SH-SY5Y (cell line): ENCODE measurements at regions not wholly inside any gene's neighbourhood (a gene's known extent, or its start where the extent isn't known, plus 50 kb on each side); places are given as distances from the start of the nearest gene placed in this dataset.

Experiments used
- GATA2 ChIP-seq: IDR thresholded peaks from 2 replicates; pipeline ENCODE4 v1.6.1; 2011; ENCODE audit warnings: mild to moderate bottlenecking, low read depth, low read length
- GATA3 ChIP-seq: IDR thresholded peaks from 2 replicates; pipeline ENCODE4 v1.6.1; 2011; ENCODE audit warnings: low read depth, mild to moderate bottlenecking, low read length, moderate library complexity

DNA sequence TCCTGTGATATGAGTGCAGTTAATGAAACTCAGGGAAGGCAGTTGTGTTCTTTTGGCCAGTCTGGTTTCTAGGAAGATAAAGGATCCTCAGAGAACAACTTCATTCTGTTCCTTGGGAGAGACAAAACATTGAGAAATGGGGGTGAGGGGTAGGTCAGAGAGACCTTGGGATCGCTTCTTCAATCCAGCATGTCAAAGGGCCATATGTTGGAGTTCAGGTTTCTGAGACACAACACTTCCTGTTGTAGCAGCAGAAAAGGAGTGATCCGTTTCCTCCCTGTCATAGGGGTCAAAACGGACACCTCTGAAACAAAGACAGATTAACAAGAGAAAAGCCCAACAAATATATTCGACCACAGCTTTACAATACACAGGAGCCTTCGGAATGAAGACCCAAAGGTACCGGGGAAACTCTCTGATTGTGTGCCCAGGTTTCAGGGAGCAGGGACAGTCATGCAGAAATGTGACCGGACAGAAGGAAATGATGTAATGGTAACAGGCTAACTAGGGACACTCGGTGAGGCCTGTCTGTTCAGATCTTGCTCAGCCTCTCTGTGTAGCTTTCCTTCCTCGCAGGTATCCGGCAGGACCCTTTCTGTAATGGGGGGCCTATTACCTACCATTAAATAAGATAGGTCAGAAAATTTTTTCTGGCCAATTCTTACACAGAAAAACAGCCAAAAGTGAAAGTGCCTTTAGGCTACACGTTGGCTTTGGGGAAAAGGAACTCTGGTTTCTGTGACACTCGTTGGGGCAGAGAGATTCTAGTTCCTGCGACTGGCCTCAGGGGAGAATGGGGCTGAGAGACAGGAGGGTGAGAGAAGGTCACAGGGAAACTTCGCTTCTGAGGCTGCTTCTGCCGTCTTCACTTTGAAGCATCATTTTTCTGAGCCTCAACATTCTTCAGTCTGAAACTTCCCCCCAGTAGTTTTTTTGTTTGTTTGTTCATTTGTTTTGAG lies 103.3 kb upstream of the TLR3 start:
- TF ChIP-seq GATA3 (no peak), GATA2 (no peak)

DNA sequence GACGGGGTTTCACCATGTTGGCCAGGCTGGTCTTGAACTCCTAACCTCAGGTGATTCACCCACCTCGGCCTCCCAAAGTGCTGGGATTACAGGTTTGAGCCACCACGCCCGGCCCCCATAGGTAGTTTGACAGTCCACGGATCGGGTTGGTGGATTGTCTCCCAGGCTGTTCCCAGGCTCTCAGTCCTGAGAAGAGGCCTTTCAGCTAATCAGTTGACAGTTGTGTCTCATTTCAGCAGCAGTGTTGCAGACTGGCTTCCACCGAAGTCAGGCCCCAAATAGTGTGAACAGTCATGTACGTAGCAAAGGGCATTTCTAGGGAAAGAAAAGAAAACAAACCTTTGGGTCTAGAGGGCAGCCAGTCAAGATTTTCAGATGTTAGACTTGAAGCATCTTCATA lies 102.4 kb upstream of the TLR3 start:
- TF ChIP-seq GATA2 (no peak), GATA3 (no peak)

DNA sequence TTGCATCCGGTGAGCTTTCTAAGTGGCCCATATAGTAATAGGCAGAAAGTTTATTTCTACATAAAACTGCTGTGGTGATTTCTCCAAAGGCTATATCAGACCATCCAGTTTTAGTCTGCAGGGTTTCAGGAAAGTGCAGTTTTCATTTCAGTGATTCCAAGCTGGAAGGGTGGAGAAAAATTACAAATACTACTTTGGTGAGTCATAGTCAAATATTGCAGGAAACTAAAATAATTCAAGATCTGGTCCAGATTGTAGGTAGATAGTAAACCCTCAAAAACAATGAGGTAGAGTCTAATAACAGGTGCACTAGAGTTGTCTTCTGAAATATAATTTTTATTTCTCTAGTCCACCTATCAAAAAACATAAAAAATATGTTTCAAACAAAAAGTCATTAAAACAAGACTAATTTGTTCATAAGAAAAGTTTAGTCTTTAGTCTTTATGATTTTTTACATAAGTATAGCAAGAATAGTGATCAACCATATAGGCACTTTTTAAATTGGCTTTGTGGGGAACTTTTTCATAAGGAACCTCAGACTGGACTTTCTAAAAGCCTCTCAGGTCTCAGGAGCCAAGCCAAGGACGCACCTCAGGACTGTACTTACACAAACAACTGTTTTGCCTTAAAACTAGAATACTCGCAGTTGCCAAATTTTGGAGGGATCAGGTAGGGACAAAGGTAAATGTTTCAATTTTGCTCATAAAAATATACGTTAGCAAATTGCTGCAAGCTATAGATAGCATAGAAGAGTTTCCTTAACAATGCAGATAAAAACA lies 101.8 kb upstream of the TLR3 start:
- no peak for TF ChIP-seq GATA3
- no peak for TF ChIP-seq GATA2

DNA sequence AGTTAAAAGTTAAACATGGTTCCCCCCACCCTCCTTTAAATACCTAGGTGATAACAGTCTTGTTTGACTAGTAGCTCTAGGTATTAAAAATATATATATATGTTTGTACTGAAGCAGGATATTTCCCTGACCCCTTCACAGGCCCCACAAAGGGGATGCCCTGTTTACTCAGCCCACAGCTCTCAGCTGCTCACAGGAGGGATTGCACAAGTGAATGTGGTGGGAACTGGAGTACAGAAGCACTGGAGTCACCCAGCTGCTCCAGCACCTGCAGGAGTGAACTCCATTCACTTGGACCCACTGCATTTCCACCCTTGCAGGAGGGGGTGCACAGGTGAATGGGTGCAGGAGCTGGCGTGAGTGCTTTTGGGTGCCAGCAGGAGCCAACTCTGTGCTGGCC lies 99.3 kb upstream of the TLR3 start:
- TF ChIP-seq GATA3: no peak
- TF ChIP-seq GATA2: no peak

DNA sequence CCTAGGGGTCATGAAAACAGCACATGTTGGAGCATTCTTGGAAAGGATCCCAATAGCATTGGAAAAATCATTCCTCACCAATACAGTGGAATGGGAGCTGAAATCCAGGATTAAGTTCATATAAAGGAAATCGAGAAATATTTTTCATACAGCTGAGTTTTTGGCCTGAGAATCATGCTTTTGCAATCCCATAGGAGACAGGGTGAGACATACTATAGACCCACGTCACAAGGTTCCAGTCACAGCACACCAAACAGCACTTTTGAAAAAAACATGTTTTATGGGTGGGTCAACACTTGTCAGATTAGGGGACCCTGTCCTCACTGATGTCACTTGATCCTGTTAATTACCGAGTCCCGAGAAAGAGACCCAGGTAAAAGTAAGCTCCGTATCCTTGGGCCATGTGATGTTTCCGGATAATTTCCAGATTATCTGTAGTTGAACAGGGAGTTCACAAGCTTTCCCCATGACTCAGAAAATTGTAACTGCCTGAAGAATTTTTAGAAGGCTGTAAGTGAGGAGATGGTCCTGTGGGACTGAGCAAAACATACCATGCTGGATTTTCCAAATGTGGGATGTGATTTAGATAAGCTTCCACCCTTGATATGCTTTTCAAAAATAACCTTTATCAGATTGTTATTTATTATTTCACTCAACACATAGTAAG lies 80.9 kb upstream of the TLR3 start:
- TF ChIP-seq GATA2 (no peak), GATA3 (no peak)

DNA sequence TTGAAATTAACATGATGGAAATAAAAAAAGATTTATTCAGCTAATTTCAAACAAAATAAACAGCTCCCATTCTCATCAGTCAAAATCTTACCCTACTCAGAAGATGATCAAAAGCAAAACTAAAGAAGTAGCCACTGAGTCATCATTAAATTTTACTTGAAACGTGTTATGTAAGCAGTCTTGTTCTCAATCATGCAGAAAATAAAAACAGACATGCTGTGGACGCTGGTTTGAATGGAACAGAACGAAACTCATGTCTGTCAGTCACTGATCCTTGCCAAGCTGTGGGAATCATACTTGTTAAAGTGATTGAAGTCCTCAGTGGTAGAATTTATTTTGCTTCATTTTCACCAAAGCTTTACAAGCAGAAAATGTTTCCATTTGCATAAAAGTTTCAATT lies 77.2 kb upstream of the TLR3 start:
- TF ChIP-seq GATA3: no peak
- TF ChIP-seq GATA2: no peak

DNA sequence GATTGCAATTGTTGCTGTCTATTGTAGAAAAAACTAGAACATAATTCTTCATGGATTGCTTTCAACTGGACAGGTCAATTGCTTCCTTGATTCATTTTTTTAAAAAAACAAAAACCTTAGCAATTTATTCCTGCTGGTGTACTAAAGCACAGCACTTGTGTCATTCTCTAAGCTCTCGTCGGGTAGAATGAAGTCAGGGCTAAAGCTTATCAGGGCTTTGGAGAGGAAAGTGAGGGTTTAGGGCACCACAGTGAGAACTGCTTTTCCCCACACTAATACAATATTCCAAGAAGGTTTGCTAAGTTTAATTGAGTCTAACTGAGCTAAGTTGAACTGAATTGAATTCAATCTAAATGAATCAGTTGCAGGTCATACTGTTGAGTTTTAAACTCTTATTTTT lies 76.4 kb upstream of the TLR3 start:
- TF ChIP-seq GATA3 (no peak), GATA2 (no peak)

DNA sequence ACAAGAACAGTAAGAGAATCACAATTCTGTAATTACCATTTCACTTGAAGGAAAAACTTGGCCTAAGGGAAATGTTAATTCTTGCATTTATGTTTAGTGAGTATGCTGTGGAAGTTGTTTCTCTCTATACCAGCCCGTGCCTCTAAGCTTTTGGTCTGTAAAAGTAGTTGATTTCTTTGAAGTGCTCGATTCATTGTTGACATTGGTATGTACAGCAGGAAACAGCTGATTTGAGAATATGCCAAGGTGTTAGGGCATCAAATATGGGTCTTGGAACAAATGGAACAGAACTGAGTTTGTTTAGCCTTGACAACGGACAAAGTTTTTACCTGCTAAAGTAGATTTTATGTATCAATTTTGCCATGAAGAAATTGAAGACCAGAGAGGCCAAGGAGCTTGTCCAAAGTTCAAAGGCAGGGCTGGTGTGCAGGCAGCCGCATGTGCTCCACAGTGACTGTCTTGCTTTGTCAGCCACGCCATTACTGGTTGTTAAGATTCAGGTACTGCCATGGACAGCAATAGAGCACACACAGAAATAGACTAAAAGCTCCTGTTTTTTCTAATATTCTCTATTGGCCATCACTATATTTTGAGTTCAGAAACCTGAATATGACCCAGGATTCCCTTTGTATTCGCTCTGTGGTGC lies 75.5 kb upstream of the TLR3 start:
- TF ChIP-seq GATA2 (no peak), GATA3 (no peak)

DNA sequence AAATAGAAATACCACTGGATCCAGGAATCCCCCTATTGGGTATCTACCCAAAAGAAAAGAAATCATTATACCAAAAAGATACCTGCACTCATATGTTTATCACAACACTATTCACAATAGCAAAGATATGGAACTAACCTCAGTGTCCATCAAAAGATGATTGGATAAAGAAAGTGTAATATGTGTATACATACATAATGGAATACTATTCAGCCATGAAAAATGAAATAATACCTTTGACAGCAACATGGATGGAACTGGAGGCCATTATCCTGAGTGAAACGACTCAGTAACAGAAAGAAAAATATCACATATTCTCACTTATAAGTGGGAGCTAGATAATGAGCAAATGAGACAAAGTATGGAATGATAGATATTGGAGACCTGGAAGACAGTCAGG lies 74.2 kb upstream of the TLR3 start:
- TF ChIP-seq GATA2: no peak
- TF ChIP-seq GATA3: no peak

DNA sequence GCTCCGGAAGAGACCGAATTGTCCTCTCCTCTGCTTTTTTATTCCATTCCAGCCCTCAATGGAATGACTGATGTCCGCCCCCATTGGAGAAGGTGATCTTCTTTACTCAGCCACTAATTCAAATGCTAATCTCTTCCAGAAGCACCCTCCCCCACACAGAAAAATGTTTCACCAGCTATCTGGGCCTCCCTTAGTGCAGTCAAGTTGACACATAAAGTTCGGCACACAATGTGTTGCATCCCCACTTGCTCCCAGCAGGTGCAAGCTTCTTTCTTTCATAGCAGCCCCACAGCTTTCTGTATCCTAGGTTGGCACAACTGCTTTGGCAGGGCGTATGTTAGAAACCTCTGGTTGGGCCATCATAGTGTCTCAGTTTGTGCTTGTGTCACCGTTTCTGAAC lies 73.3 kb upstream of the TLR3 start:
- TF ChIP-seq GATA3 (no peak), GATA2 (no peak)

DNA sequence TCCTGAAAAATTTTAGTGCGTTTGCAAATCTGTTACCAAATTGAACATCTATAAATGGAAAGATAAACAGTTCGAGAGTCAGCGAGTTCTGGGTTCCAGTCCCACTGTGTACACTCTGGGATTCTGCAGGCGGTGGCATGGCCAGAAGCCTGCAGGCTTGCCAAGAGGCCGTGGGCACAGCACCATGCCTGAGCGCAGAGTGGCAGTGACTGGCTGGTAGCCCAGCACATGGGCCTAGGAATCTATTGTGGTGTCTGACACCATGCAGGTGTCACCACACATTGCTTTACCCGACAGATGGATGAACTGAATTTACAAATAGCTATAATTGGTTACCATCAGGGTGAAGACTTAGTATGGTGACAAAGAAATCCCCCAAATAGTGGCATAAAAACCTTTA lies 71.7 kb upstream of the TLR3 start:
- TF ChIP-seq GATA2 (no peak), GATA3 (no peak)

DNA sequence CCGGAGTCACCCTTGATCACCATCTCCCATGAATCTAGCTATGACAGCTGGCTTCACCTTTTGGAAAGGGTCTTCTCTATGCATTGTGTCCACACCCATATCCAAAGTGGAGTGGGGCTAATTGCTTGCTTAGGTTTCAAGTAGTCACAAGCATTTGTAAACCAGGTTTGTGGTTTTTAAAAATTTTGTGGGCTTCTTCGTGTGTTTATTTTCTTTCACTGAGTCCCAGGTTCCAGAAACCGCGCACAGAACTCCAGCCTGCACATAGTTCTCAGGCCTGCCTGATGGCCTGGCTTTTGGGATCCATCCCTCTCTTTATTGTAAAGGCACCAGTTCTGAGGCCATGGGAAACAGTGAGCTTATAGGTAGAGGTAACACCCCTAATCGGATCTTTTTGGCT lies 70.2 kb upstream of the TLR3 start:
- TF ChIP-seq GATA2: no peak
- TF ChIP-seq GATA3: no peak

DNA sequence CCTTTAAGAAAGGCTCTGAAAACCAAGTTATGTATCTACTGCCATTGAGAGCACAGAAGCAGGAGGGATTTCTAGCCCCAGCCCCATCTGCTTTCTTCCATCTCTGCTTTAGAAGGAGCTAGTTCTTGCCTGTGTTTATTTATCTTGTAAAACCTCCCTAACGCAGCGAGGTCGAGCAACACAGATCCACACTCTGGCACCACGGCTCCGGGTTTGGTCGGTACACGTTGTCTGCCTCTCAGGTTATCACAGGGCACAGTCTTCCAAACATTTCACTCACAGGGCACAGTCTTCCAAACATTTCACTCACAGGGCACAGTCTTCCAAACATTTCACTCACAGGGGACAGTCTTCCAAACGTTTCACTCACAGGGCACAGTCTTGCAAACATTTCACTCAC lies 69.7 kb upstream of the TLR3 start:
- TF ChIP-seq GATA3: no peak
- TF ChIP-seq GATA2: no peak

DNA sequence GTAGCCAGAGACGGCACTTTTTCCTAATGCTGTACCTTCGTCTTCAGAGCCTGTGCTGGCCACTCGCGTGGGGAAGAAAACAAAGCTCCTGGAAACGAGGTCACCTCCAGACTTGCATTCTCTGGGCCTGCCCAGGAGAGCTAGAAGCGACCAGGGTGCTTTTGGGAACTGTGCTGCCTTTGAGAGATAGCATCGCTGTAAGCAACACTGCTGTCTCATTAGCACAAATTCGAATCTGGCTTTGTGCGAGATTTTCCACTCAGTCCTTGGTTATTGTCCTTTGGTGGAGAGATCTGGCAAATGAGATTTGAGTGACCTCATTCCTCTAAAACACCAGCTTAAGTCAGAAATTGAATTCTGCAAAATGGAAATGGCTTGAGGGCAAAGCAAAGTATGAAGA lies 66.1 kb upstream of the TLR3 start:
- TF ChIP-seq GATA3 (0 out of 2 replicates have a peak, but pooled peaks have one; percentile 24), GATA2 (peak; percentile 61)
